Progenitor cell of endocrine pancreas (in vitro differentiated cells): ENCODE measurements at regions not wholly inside any gene's neighbourhood (a gene's known extent, or its start where the extent isn't known, plus 50 kb on each side); places are given as distances from the start of the nearest gene placed in this dataset.

Source experiments
- DNase-seq: peaks from one replicate; pipeline ENCODE4 v3.0.0; 2021; ENCODE audit warnings: low spot score; ENCODE audit not compliant: unreplicated experiment
- H3K27ac Mint-ChIP-seq: 2 replicates; pipeline ENCODE4 v1.8.0; 2021; ENCODE audit warnings: mild to moderate bottlenecking, moderate library complexity, mixed read lengths
- H3K27me3 Mint-ChIP-seq: 2 replicates; pipeline ENCODE4 v1.8.0; 2021; ENCODE audit warnings: mixed read lengths
- H3K36me3 Mint-ChIP-seq: 2 replicates; pipeline ENCODE4 v1.8.0; 2022; ENCODE audit warnings: mixed read lengths; ENCODE audit not compliant: insufficient read depth
- H3K4me1 Mint-ChIP-seq: 2 replicates; pipeline ENCODE4 v1.8.0; 2021; ENCODE audit warnings: low read depth, mixed read lengths
- H3K4me3 Mint-ChIP-seq: 2 replicates; pipeline ENCODE4 v1.8.0; 2021; ENCODE audit warnings: low read depth, mild to moderate bottlenecking, moderate library complexity, mixed read lengths
- H3K9me3 Mint-ChIP-seq: 2 replicates; pipeline ENCODE4 v1.8.0; 2021; ENCODE audit warnings: low read depth, mixed read lengths
- TF ChIP-seq, protein P1 (sequence below): fragments of 200-600 bp; sonication (generic); IDR thresholded peaks from one replicate; pipeline ENCODE4 v1.5.0; 2021; ENCODE audit warnings: antibody characterized with exemption, mild to moderate bottlenecking; ENCODE audit not compliant: unreplicated experiment

DNA sequence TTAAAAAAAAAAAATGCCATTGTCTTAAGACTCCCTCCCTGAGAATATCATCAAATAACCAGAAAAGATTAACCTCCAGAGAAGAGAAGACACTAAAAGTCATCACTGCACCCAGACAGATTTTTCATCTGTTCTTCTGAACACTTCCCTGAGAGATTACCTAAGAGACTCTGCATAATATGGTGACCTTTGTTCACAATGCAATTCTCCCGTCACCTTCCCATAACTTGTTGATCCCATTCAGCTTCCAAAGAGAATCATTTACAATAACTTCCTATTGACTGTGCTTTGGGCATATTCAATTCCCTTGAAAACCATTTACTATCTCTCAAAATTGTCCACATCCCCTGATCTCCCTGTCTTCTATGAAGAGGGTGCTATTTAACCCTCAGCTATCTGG, 85.1 kb upstream of the SMAD1 start:
- DNase-seq = no peak
- Mint-ChIP-seq H3K27me3 (peaks cover 3% of the 10 kb centered on the region), H3K4me3 (no peak overlapping the region), H3K36me3 (no peaks in the 10 kb centered on the region), H3K27ac (no peak overlapping the region), H3K4me1 (peaks cover 6% of the 10 kb centered on the region), H3K9me3 (peaks cover 6% of the 10 kb centered on the region)
- TF ChIP-seq, protein P1, sequence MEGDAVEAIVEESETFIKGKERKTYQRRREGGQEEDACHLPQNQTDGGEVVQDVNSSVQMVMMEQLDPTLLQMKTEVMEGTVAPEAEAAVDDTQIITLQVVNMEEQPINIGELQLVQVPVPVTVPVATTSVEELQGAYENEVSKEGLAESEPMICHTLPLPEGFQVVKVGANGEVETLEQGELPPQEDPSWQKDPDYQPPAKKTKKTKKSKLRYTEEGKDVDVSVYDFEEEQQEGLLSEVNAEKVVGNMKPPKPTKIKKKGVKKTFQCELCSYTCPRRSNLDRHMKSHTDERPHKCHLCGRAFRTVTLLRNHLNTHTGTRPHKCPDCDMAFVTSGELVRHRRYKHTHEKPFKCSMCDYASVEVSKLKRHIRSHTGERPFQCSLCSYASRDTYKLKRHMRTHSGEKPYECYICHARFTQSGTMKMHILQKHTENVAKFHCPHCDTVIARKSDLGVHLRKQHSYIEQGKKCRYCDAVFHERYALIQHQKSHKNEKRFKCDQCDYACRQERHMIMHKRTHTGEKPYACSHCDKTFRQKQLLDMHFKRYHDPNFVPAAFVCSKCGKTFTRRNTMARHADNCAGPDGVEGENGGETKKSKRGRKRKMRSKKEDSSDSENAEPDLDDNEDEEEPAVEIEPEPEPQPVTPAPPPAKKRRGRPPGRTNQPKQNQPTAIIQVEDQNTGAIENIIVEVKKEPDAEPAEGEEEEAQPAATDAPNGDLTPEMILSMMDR = no peak

DNA sequence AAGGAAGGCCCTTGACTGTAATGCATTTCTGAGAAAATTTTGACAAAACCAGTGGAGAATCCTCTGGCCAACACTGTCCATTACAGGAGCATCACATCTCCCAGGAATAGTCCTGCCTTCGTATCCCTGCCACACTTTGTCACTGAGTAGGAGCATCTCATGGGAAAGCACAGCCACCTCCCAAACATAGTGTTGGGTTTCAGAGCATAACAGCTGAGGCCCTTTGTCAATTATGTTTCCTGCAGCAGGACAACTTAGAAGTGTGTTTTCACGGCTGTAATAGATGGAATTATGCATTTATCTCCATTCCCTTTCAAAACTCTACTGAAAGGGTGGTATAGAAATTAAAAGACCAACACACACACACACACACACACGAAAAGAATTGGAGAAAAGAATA, 91.1 kb upstream of the SMAD1 start:
- Mint-ChIP-seq H3K9me3 (no peaks in the 10 kb centered on the region), H3K27me3 (no peaks in the 10 kb centered on the region), H3K36me3 (no peaks in the 10 kb centered on the region), H3K4me3 (no peak overlapping the region), H3K4me1 (peaks cover 3% of the 10 kb centered on the region), H3K27ac (no peak overlapping the region)
- no peak for DNase-seq
- TF ChIP-seq, protein P1 = no peak

DNA sequence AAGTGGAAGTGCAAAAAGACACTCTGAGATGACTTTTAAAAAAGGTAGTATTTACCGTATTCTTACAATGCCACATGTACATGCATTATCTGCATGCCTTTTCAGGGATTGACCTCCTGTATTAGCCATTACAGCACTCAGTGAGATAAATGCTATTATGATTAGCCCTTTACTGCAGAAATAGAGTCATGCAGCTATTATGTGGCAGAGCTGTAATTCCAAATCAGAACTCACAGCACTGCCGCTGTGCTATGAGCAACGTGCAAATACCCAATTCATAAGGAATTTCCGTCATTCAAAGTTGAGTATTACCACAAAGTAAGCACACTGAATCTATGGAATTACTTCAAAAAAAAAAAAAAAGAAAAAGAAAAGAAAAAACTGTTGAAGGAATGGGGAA, 92.1 kb upstream of the SMAD1 start:
- Mint-ChIP-seq H3K27me3 (no peaks in the 10 kb centered on the region), H3K27ac (no peak overlapping the region), H3K4me3 (no peak overlapping the region), H3K36me3 (no peaks in the 10 kb centered on the region), H3K4me1 (peaks cover 3% of the 10 kb centered on the region), H3K9me3 (peaks cover 3% of the 10 kb centered on the region)
- DNase-seq = no peak
- TF ChIP-seq, protein P1 = no peak

DNA sequence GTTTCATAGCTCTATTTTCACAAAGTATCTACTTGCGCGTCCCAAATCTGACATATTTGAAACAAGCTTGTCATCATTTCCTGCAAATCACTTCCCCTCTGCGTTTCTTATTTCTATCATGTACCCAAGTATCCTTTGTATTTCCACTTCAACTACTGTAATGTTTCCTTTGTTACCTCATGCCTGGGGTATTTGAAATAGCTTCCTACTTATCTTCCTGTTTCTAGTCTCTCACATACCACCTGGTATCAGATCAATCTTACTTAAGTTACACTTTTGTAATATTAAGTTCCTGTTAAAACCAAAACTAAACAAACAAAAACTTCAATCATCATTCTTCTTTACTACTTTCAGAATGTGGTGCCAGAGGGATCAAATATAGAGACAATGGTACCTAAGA, 93.6 kb upstream of the SMAD1 start:
- Mint-ChIP-seq H3K27ac (no peak overlapping the region), H3K4me3 (no peak overlapping the region), H3K36me3 (no peaks in the 10 kb centered on the region), H3K4me1 (peaks cover 3% of the 10 kb centered on the region), H3K9me3 (peaks cover 10% of the 10 kb centered on the region), H3K27me3 (no peaks in the 10 kb centered on the region)
- TF ChIP-seq, protein P1 = no peak
- no peak for DNase-seq

DNA sequence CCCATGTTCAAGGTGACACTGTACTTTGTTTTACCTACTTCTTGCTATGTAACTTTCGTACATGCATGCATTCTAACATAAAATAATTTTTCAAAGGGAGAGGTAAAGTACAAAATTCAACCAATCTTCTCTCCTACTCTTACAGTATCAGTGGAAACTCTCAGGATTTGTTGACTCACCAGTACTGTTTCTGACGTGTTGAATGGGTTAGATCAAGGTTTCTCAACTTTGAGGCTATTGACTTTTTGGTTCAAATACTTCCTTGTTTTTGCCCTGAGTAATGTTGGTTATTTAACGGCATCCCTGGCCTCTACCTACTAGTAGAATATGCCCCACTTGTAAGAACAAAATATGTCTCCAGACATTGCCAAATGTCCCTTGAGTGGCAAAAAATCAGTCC, 94.6 kb upstream of the SMAD1 start:
- Mint-ChIP-seq H3K4me1 (peaks cover 3% of the 10 kb centered on the region), H3K36me3 (no peaks in the 10 kb centered on the region), H3K4me3 (no peak overlapping the region), H3K27me3 (no peaks in the 10 kb centered on the region), H3K27ac (no peak overlapping the region), H3K9me3 (peaks cover 10% of the 10 kb centered on the region)
- no peak for DNase-seq
- TF ChIP-seq, protein P1 = no peak
